ENCODE measurements at regions not wholly inside any gene's neighbourhood (a gene's known extent, or its start where the extent isn't known, plus 50 kb on each side); places are given as distances from the start of the nearest gene placed in this dataset.

DNA sequence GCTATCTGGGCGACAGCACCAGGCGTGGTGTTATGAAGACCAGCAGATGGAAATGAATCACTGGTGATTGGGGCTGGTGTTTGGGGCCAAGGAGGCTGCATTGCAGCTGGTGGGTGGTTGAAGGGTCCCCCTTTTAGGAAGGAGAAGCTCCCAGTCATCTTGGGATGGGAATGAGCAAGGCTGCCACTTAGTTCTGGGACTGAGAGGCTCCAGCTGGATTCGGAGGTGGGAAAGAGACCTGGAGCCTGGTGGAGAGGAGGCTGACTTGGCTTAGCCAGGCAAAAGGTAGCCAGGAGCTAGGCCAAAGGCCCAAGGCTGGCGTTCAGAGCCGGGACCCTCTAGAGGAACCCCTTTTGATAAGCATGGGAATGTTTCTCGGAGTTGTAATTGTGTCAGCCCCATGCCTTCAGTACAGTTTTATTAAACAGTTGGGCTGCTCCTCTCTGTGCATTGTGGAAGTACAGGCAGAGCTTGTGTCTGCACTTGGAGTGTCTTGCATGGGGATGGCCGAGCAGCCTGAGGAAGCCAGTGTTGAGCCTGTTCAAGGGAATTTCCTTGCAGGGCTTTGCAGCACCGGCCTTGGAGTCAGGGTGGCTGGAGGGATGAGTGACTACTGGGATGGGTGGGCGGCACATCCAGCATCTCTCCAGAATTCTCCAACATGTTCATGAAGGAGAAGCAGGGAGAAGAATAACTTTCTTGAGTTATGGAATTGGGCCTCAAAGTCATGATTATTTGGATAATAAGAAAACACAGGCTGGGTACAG, 234.9 kb downstream of the BAMBI start:
- TF ChIP-seq, protein P1, sequence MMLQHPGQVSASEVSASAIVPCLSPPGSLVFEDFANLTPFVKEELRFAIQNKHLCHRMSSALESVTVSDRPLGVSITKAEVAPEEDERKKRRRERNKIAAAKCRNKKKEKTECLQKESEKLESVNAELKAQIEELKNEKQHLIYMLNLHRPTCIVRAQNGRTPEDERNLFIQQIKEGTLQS (IDR thresholded peaks at IDR 0.05): no peak
- TF ChIP-seq, protein P2, sequence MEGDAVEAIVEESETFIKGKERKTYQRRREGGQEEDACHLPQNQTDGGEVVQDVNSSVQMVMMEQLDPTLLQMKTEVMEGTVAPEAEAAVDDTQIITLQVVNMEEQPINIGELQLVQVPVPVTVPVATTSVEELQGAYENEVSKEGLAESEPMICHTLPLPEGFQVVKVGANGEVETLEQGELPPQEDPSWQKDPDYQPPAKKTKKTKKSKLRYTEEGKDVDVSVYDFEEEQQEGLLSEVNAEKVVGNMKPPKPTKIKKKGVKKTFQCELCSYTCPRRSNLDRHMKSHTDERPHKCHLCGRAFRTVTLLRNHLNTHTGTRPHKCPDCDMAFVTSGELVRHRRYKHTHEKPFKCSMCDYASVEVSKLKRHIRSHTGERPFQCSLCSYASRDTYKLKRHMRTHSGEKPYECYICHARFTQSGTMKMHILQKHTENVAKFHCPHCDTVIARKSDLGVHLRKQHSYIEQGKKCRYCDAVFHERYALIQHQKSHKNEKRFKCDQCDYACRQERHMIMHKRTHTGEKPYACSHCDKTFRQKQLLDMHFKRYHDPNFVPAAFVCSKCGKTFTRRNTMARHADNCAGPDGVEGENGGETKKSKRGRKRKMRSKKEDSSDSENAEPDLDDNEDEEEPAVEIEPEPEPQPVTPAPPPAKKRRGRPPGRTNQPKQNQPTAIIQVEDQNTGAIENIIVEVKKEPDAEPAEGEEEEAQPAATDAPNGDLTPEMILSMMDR (IDR thresholded peaks at IDR 0.05 in 2 of 3, conservative IDR thresholded peaks at IDR 0.05 in 1 of 3; ENCODE audit: borderline replicate concordance in 1 of 3, insufficient read depth in 1 of 3, low read depth in 2 of 3, low read length in 2 of 3): no peak
- TF ChIP-seq RAD21 (IDR thresholded peaks at IDR 0.05; ENCODE audit: low read depth) (no peak), CBX3 (IDR thresholded peaks at IDR 0.05; ENCODE audit: low read depth) (no peak), EZH2 (IDR thresholded peaks at IDR 0.05) (no peak)
- no peak overlapping the region for H3K9ac ChIP-seq (ENCODE audit: low read length)
- ATAC-seq (no peak), DNase-seq (ENCODE audit: low read depth, low spot score) (no peak)
- H3K4me3 ChIP-seq (replicated peaks in 1 of 2; ENCODE audit: low read depth in 1 of 2, low read length in 2 of 2): no peak overlapping the region
- H3K4me2 ChIP-seq (ENCODE audit: low read length): no peak overlapping the region
- H3K79me2 ChIP-seq (ENCODE audit: insufficient read depth, low read length): no peaks in the 10 kb centered on the region
- intact Hi-C loops (cut with micrococcal nuclease): no loop called here
- no peaks in the 10 kb centered on the region for H3K27me3 ChIP-seq (ENCODE audit: insufficient read depth, low read length)
- H3K27ac ChIP-seq (ENCODE audit: low read depth, low read length): no peak overlapping the region
- ChIA-PET POLR2A (no interaction called here), RAD21 (ENCODE audit: low non-redundant PET in 1 of 2, low total read pairs in 2 of 2, uncharacterized antibody in 2 of 2, unreplicated experiment in 2 of 2) (no interaction called here), CTCF (no interaction called here)
- no peak overlapping the region for H2AFZ ChIP-seq (ENCODE audit: low read depth, low read length, poor library complexity, severe bottlenecking)
- no TSS peak for BruUV-seq (replicated peaks)
- H3K4me1 ChIP-seq (ENCODE audit: control insufficient read depth in 1 of 2, insufficient read depth in 2 of 2, low read length in 2 of 2): peaks cover 0 to 8% of the 10 kb centered on the region in 2 experiments; a peak in 3 of 4 replicates
- no peaks in the 10 kb centered on the region for H3K36me3 ChIP-seq (ENCODE audit: control insufficient read depth in 1 of 2, insufficient read depth in 2 of 2, low read length in 2 of 2)
- no peaks in the 10 kb centered on the region for H3K9me2 ChIP-seq (ENCODE audit: insufficient read depth)
- H4K20me1 ChIP-seq (ENCODE audit: insufficient read depth): no peaks in the 10 kb centered on the region
- no peaks in the 10 kb centered on the region for H3K9me3 ChIP-seq (ENCODE audit: control insufficient read depth in 1 of 2, insufficient read depth in 1 of 2, low read depth in 1 of 2, low read length in 2 of 2)

Data from HCT116 (cell line).